GM19035 (cell line): ENCODE measurements at regions not wholly inside any gene's neighbourhood (a gene's known extent, or its start where the extent isn't known, plus 50 kb on each side); places are given as distances from the start of the nearest gene placed in this dataset.

ENCODE experiments used
- ATAC-seq: cut with Tn5 transposase; IDR thresholded peaks from one replicate; pipeline ENCODE4 v1.9.1; 2021; ENCODE audit not compliant: unreplicated experiment

DNA sequence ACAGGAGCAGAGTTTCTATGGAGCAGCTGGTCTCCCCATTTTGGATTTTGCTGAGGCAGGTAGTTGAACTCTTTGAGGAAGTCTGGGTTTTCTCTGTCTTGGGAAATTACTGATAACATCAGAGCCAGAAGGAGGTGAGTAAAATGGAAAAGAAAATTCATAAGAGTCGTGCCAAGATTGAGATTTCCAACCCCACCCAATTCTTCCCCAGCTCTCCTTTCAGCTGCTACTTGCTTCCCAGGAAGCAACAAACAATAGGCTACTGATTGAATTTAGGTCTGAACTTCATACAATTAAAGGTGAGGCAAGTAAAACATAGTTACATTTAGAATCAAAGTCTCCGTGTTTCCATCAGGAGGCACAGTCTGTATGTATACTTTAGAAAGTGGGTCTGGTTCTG lies 54.6 kb upstream of the EOLA2 start:
- no peak for ATAC-seq

DNA sequence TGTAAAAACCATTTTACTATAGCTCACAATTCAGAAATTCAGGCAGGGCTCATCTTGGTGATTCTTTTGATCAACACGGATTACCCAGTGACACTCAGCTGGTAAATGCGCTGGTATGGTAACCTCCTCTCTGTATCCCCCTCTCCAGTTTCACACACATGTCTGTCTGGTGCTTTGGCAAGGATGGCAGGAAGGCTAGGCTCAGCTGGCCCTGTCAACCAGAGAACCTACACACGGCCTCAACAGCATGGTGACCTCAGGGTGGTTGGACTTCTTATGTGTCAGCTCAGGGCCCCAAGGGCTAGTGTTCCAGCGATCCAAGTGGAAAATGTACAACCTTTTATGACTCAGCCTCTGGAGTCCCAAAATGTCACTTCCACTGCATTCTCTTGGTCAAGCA lies 55.7 kb upstream of the EOLA2 start:
- ATAC-seq: no peak

DNA sequence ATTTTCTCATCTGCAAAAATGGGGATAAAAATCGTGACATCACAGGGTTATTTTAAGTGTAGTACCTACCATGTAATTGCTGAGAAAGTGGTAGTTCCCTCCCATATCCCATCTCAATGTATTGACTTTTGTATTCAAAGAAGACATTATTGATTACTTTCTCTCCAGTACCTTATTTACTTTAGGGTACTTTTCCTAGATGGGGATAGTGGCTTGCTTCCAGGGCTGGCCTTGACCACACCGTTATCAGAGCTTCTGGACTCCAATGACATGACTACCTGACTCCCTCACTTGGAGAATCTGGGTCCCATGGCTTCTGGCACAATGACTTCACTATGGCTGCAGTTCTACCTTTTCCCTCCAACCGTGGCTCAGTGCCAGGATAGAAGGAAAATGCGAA lies 58.2 kb upstream of the EOLA2 start:
- no peak for ATAC-seq

DNA sequence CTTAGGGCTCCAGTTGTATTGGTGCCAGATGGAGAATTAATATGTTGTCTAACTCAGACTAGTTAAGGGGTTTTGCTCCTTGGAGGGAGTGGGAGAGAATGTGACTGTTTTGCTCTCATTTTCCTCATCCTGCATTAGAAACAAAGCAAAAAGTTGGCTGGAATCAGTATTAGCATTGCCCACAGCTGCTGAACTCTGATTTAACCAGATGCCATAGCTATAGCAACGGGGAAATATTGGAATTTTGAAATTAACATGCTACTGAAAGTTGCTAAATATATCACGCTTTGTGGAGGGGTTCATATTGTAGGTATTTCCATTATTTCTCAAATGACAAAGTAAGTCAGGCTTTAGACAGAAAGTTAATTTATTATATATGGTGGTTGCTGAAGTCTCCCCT lies 66.7 kb upstream of the EOLA2 start:
- no peak for ATAC-seq

DNA sequence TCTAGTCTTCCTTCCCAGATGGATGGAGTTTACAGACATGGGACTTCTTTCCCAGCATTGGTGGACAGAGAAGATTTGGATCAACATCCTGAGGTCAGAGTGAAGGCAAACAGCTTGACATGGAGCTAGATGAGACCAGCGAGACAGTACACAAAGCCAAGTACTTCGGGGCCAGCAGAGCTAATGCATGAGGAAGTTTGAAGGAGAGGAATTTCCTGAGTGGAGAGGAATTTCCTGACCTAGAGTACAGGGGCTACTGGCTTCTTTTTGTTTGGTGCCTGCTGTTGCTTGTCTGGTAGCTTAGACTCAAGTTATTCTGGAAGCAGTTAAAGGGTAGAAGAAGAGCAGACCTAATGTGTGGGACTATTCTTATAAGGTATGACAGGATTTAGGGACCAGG lies 69.1 kb upstream of the EOLA2 start:
- no peak for ATAC-seq

DNA sequence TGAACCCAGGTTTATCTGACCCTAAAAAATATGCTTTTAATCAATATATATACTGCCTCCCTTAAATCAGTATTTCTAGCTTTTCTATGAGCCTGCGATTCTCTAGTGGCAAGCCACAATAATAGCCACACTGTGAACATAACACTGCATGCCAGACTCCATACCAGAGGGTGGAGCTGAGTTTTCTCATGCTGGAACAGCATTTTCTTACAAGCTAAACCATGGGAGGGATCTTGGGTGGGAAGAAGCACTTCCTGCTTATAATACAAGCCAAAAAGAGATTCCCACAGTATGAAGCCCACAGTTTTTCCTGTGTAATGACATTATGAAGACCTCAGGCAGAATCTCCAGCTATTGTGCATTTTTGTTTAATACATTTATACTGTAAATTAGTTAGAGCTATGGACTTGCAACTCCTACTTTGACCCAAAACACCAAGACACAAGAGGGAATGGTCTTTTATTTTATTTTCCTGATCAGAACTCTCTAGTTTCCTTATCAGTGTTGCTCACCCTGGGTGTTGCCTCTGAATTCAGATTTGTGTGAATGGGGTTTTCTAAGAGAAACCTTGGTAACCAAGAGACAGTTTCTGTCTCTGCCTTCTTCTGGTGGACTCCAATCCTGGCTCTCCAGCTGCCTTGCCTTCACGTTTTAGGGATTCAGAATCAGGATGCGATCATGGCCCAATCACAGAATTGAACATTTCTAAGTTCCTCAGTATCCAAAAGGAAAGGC lies 74.5 kb upstream of the EOLA2 start:
- no peak for ATAC-seq

DNA sequence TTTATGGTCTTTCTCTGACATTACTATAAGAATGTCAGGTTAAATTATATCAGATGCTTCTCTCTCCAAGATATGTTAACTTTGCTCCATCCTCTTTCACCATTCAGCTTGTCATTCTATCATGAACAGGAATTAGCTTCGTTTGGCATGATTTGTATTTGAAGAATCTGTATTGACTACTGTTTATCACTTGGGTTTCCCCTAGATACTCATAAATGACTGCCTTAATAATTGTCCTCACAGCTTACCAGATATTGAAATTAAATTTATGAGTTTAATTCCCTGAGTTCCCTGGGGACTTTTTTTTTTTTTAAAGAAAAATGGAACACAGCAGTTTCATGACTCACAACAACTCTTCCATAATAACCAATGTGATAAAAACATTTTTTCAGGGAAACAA lies 76.2 kb upstream of the EOLA2 start:
- no peak for ATAC-seq

DNA sequence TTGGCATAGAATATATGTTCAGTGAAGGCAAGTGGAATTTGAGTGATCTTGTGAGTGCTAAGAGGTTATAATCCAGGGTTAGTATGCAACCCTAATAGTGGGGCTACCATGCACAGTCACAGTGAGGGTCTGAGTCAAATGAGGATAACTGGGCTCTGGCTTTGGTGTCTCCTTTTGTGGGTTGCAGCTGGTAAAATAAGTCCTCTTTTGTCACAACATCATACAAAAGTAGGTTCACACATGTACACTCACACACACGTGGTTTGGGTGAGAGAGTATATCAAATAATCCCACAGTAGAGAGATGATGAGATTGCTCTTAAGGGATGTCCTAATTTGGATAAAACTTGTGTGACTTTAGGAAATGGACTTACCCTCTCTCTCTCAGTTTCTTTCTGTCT lies 79.6 kb upstream of the EOLA2 start:
- ATAC-seq: no peak

DNA sequence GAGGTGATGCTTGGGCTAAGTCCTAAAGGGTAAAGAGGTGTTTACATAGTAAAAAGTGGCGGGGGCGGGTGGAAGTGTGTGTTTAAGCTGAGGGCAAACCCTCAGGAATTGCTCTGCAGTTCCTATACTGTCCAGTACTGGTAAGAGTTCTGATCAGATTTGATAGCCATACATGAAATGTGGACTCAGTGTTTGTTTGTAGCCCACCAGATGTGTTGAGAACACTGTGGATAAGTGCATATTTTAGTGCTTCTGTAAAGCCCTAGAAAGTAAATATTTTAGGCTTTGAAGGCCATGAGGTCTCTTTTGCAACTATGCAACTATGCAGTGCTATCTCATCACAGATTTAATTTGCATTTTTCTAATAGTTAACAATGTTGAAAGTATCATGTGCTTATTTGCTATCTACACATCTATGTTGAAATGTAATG lies 80.7 kb upstream of the EOLA2 start:
- ATAC-seq: no peak

DNA sequence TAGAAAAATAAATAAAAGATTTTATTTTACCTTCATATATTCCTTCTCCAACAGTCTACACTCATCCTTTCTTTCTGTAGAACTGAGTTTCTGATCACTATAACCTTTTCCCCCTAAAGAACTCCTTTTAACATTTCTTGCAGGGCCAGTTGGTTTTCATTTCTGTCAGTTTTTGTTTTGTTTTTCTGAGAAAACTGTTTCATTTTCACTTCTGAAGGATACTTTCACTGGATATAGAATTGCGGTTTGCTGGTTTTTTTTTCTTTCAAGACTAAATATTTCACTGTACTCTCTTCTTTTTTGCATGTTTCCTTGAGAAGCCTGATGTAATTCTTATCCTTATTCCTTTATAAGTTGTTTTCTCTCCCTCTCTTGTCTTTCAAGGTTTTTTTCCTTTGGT lies 90.4 kb upstream of the EOLA2 start:
- ATAC-seq: no peak

DNA sequence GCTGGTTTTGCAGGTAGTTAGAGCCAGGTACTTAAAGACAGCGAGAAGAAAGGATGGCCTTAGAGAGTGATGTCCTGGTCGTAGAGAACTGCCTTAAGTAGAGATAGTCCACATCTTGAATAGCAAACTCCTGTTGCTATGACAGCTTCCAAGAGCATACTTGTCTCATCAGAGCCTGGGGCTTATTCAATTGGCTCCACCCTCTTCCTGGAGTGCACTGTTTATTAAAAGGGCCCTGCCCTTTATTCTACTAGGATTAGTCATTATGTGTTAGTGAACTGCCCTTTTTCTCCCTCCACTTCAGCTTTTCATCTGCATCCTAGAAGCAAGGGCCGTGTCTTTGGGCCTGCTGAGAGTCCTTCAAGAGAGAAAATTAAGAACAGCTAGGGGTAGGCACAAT lies 94.5 kb upstream of the EOLA2 start:
- ATAC-seq: no peak

DNA sequence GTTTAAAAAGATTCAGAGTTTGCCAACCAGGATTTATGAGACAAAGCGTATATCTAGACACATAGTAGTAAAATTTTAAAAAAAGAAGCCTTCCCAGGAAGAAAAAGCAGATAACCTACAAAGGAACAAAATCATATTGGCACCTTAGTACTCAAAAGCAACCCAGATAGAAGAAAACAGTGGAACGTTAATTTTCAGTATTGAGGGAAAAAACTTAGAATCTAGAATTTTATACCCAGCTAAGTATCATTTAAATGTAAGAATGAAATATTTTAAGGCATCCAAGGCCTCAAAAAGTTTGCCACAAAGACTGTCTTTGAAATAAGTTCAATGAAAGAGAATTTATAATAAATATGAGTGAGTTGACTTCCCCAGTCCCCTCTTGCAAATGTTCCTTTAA lies 96.5 kb upstream of the EOLA2 start:
- ATAC-seq: no peak

DNA sequence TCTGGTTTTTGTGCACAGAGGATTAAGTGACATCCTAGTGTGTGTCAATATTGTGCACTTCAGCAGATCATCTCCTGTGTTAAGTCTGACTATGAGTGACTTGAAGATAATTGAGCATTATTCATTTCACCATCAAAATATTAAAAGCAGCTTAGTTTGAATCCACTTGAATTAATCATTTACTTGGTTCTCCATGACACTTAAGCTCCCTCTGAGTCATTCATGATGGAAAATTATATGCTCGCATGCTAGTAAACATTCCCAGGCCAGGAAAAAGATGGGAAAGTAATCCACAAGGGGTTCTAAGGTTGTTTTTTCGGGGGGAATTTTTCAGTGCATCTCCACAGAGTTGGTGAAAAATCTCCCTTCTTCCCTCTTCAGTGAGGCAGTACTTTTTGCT lies 97.2 kb upstream of the EOLA2 start:
- no peak for ATAC-seq

DNA sequence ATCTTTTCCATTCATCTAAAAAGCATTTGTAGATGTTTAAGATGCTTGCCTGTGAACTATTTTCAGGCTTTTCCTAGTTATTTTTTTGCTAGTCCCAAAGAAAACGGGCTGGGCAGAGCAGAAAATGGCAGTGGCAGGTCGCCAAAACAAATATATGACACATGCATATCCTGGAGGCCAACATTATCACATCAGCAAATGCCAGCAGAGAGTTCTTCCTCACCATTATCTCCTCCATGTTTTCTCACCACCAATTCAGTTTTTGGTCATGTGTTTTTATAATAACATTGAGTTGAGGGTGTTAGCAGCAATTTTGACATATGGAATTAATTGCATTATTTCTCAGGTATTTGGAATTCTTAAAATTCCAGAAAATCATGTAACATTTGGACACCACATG lies 97.9 kb upstream of the EOLA2 start:
- no peak for ATAC-seq

DNA sequence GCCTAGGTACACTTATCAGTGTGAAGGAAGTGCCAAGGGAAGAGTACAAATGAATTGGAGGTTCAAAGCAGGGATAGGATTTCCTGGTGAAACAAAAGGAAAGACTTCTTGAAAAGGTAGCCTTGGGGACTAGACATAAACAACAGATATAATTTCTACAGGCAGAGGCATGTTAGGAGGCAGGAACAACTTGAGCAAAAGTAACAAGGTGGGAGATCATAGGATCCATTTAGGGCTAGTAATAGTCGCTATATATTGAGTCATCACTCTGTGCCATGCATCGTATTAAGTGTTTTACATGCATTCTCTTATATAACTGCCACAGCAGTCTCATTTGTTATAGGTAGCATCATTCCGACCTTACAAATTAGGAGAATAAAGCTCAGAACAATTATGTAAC lies 98.3 kb upstream of the EOLA2 start:
- no peak for ATAC-seq

DNA sequence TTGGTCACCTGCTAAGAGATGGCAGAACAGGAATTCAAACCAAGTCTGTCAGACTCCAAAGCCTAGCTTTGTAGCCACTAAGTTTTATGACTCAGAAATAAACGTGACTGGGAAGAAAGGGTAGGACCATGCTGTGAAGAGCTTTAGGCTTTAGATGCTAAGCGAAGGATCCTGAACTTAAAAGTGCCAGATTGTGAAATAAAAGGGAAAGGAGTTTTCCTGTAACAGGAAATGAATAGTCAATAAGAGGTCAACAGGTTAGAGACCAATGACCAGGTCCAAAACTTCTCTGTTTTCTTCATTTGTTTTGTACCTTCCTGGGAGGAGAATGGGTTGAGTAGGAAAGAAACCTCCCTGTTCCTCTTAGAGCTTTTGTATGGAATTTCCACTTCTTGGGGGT lies 98.8 kb upstream of the EOLA2 start:
- no peak for ATAC-seq

DNA sequence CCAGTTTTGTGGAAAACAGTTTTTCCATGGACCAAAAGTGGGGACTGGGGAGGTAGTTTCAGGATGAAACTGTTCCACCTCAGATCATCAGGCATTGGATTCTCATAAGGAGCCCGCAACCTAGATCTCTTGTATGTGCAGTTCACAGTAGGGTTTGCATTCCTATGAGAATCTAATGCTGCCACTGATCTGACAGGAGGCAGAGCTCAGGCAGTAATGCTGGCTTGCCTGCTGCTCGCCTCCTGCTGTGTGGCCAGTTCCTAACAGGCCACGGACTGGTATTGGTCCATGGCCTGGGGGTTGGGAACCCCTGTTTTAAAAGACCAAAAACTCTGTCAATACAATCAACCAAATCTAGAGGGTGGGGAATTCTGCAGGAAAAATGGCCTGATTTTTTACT lies 100.0 kb upstream of the EOLA2 start:
- no peak for ATAC-seq

DNA sequence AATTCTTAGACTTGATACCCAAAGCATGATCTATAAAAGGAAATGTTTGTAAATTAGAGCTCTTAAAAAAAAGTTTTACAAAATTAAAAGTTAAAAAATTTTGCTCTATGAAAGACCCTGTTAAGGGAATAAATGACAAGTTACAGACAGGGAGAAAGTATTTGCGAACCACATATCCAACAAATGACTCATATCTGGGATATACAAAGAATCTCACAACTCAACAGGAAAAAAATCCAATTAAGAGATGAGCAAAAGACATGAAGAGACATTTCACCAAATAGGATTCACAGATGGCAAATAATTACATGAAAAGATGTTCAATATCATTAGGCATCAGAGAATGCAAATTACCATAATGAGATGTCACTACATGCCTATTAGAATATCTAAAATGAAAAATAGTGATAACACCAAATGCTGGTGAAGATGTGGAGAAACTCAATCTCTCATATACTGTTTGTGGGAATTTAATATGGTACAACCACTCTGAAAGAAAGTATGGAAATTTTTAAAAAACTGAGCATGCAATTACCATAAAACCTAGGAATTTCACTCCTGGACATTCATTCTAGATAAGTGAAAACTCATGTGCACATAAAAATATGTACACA lies 100.8 kb upstream of the EOLA2 start:
- no peak for ATAC-seq

DNA sequence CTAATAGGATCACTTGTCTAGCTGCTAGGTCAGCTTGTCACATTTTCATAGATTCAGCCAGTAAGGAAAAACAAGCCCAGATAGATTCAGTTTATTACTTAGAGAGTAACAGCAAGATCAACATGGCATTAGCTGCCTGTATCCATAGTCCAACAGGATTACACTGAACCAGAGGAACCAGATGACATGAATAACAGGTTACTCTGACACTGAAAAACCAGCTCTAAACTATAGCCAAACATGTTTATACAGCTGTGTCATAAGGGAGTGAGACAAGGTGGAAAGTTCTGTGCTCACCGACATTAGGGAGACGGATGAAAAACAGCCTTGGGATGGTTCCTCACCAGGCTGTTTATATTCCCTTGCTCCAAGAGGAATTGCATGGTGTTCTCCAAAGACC lies 102.9 kb upstream of the EOLA2 start:
- ATAC-seq: no peak

DNA sequence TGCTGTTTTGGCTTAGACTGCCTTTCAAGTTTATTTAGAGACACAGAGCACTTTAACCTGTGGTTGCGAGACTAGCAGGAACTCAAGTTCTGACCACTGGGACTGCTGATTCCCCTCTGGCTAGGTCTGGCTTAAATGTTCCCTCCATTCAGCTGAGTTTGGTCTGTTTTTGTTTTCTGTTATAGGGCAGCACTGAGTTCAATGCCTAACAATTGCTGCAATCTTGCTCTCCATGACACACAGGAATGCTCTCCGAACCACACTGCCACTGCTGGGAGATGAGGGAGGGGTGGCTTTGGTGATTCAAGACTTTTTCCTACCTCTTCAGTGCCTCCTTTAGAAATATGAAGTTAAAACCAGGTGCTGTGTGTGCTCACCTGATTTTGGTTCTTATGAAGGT lies 106.3 kb upstream of the EOLA2 start:
- no peak for ATAC-seq

DNA sequence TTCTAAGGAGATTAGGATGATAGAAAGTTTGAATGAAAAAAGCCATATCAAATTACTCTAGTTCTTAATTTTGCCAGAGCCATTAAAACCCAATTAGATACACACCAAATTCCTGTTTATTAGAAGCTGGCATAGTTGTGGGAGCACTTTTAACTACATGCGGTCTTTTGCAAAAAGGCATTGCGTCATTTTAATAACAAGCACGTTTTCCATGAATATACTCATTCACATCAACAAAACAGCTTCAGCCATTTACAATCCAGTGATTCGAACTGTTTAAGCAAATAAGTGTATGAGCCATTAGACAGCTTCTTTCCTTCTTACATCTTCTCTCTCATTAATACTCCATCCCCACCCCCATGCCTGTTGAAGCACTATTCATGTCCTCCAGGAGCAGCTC lies 109.5 kb upstream of the EOLA2 start:
- no peak for ATAC-seq

DNA sequence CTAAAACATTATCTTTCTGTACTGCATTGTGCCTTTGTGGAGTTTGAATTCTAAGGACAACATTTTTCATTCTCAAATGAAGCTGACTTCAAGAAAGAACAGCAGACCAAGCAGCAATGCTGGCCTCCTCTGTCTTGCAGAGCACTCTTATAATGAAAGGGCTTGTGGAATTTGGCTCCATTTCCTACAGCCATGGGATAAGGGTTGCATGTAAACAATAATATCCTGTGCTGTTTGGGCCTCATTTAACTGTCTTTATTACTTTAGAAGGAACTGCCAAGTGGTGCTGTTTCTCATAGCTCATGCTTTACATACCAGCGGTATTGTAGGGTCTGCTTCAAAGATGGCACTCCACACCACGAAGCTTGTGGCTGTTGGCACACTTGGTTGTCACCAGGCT lies 111.4 kb upstream of the EOLA2 start:
- ATAC-seq: no peak

DNA sequence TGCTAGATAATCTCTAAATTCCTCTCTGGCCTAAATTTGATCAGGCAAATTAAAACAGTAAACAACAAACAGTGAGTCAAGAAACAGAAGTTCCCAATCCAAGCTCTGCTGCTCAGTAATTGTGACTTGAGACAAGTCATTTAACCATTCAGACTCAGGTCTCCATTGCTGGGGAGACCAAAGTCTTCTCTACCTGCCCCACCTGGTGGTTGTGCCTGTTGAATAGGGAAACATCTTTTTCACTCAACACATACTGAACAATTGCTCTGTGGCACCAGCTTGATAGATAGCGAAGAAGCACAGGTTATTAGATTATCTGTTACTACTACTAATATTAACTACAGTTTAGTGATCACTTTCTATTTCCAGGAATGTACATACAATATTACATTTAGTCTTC lies 112.1 kb upstream of the EOLA2 start:
- no peak for ATAC-seq
